ENCODE measurements at regions not wholly inside any gene's neighbourhood (a gene's known extent, or its start where the extent isn't known, plus 50 kb on each side); places are given as distances from the start of the nearest gene placed in this dataset.

DNA sequence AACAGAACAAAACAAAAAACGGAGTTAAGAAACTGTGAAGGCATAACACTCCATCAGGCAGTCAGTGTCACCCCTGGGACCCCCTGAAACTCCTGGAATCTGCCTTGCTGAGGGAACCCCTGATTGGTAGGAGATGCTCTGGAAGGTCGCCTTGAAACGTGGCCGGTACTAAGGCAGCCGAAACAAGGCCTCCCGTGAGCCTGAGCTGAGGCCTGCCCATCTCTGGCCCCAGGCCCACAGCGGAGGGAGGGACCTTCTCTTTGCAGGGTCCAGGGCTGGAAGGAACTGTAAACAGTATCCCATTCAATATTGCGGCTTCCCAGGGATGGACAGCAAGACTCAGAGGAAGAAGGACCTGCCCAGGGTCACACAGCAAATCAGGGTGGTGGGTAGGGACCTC lies 155.7 kb downstream of the INHBB start:
- FAIRE-seq (no peak), ATAC-seq (no peak), DNase-seq (ENCODE audit: extremely low read depth in 1 of 4, low spot score in 3 of 4) (no peak)
- Histone ChIP-seq H3K4me1 (replicated peaks in 1 of 2; ENCODE audit: control insufficient read depth in 2 of 2, insufficient read depth in 2 of 2, low read length in 2 of 2) (no peaks in the 10 kb centered on the region), H3K79me2 (ENCODE audit: control insufficient read depth, insufficient read depth, low read length) (no peaks in the 10 kb centered on the region), H4K20me1 (replicated peaks; ENCODE audit: control insufficient read depth, insufficient read depth, low read length) (no peaks in the 10 kb centered on the region; the same call in 1 of the 2 replicates), H3K4me2 (ENCODE audit: insufficient read depth, low read length) (no peak overlapping the region), H3K4me3 (no peak overlapping the region), H3K9me3 (replicated peaks; ENCODE audit: control insufficient read depth, insufficient read depth, low read depth, low read length) (no peaks in the 10 kb centered on the region), H3K27ac (ENCODE audit: extremely low read depth, low read depth, low read length) (no peak overlapping the region), H3K36me3 (ENCODE audit: control insufficient read depth, insufficient read depth, low read length) (no peaks in the 10 kb centered on the region), H3K9ac (ENCODE audit: insufficient read depth in 1 of 2, low read depth in 2 of 2, low read length in 2 of 2) (no peak overlapping the region), H3K9me1 (ENCODE audit: control insufficient read depth, insufficient read depth, low read length) (no peaks in the 10 kb centered on the region), H2AFZ (ENCODE audit: low read depth, low read length) (no peak overlapping the region), H3K27me3 (ENCODE audit: control insufficient read depth in 2 of 2, insufficient read depth in 2 of 2, low read length in 2 of 2) (peaks cover 8 to 77% of the 10 kb centered on the region in 2 experiments; a peak in 4 of 5 replicates)
- TF ChIP-seq SIRT6 (IDR thresholded peaks at IDR 0.05; ENCODE audit: low read depth, low read length), result no peak
- TF ChIP-seq, protein P1, sequence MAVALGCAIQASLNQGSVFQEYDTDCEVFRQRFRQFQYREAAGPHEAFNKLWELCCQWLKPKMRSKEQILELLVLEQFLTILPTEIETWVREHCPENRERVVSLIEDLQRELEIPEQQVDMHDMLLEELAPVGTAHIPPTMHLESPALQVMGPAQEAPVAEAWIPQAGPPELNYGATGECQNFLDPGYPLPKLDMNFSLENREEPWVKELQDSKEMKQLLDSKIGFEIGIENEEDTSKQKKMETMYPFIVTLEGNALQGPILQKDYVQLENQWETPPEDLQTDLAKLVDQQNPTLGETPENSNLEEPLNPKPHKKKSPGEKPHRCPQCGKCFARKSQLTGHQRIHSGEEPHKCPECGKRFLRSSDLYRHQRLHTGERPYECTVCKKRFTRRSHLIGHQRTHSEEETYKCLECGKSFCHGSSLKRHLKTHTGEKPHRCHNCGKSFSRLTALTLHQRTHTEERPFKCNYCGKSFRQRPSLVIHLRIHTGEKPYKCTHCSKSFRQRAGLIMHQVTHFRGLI (CRISPR knock-in tag; IDR thresholded peaks at IDR 0.05), result no peak
- no peak for TF ChIP-seq MIER1 (IDR thresholded peaks at IDR 0.05; ENCODE audit: low read depth)
- no peak for TF ChIP-seq ZBTB8A (IDR thresholded peaks at IDR 0.05; ENCODE audit: partially characterized antibody)
- TF ChIP-seq, protein P2, sequence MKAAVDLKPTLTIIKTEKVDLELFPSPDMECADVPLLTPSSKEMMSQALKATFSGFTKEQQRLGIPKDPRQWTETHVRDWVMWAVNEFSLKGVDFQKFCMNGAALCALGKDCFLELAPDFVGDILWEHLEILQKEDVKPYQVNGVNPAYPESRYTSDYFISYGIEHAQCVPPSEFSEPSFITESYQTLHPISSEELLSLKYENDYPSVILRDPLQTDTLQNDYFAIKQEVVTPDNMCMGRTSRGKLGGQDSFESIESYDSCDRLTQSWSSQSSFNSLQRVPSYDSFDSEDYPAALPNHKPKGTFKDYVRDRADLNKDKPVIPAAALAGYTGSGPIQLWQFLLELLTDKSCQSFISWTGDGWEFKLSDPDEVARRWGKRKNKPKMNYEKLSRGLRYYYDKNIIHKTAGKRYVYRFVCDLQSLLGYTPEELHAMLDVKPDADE (conservative IDR thresholded peaks at IDR 0.05; ENCODE audit: control insufficient read depth, low read depth, low read length), result no peak
- no peak for TF ChIP-seq ETV6 (IDR thresholded peaks at IDR 0.05; ENCODE audit: borderline replicate concordance in 1 of 2, low read depth in 2 of 2, low read length in 1 of 2)
- TF ChIP-seq ETV6 (CRISPR knock-in tag; IDR thresholded peaks at IDR 0.05; ENCODE audit: borderline replicate concordance), result no peak
- TF ChIP-seq CBX3 (IDR thresholded peaks at IDR 0.05; ENCODE audit: borderline replicate concordance in 1 of 2, low read length in 2 of 2), result no peak
- POLR2A ChIA-PET, result interaction anchor here (0.6 kb wide), 1 partner anchor 118 kb away, joined by 3 read pairs; no protein-coding TSS in a partner anchor
- intact Hi-C loops (cut with micrococcal nuclease), result no loop called here
- no TSS peak for BruUV-seq (replicated peaks)
- WGBS (ENCODE audit: insufficient coverage, low coverage, missing lambda C conversion rate), result 6% methylated on average over 7 of the region's 8 CpGs
- in situ Hi-C loops (cut with MboI), result no loop called here
- CTCF ChIA-PET (ENCODE audit: low intra/inter-chr PET ratio), result no interaction called here
